ENCODE measurements at regions not wholly inside any gene's neighbourhood (a gene's known extent, or its start where the extent isn't known, plus 50 kb on each side); places are given as distances from the start of the nearest gene placed in this dataset.

DNA sequence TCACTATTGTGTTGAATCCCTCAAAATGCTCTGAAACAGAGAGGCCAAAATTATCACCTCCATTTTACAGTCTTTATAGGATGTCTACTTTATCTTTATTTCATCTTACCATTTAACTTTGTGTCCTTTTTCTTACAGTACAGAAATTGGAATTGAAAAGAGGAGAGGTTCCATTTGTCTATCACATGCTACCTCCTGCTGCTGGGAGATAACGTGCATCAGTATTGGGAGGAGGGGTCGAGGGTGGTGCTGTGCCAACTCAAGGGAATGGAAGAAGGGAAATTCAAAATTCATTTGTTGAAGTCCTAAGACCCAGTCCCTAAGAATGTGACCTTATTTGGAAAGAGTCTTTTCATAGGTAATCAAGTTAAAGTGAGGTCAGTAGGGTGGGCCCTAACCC, 85.3 kb downstream of the HHIPL2 start (continued):
- TF ChIP-seq, protein P1, sequence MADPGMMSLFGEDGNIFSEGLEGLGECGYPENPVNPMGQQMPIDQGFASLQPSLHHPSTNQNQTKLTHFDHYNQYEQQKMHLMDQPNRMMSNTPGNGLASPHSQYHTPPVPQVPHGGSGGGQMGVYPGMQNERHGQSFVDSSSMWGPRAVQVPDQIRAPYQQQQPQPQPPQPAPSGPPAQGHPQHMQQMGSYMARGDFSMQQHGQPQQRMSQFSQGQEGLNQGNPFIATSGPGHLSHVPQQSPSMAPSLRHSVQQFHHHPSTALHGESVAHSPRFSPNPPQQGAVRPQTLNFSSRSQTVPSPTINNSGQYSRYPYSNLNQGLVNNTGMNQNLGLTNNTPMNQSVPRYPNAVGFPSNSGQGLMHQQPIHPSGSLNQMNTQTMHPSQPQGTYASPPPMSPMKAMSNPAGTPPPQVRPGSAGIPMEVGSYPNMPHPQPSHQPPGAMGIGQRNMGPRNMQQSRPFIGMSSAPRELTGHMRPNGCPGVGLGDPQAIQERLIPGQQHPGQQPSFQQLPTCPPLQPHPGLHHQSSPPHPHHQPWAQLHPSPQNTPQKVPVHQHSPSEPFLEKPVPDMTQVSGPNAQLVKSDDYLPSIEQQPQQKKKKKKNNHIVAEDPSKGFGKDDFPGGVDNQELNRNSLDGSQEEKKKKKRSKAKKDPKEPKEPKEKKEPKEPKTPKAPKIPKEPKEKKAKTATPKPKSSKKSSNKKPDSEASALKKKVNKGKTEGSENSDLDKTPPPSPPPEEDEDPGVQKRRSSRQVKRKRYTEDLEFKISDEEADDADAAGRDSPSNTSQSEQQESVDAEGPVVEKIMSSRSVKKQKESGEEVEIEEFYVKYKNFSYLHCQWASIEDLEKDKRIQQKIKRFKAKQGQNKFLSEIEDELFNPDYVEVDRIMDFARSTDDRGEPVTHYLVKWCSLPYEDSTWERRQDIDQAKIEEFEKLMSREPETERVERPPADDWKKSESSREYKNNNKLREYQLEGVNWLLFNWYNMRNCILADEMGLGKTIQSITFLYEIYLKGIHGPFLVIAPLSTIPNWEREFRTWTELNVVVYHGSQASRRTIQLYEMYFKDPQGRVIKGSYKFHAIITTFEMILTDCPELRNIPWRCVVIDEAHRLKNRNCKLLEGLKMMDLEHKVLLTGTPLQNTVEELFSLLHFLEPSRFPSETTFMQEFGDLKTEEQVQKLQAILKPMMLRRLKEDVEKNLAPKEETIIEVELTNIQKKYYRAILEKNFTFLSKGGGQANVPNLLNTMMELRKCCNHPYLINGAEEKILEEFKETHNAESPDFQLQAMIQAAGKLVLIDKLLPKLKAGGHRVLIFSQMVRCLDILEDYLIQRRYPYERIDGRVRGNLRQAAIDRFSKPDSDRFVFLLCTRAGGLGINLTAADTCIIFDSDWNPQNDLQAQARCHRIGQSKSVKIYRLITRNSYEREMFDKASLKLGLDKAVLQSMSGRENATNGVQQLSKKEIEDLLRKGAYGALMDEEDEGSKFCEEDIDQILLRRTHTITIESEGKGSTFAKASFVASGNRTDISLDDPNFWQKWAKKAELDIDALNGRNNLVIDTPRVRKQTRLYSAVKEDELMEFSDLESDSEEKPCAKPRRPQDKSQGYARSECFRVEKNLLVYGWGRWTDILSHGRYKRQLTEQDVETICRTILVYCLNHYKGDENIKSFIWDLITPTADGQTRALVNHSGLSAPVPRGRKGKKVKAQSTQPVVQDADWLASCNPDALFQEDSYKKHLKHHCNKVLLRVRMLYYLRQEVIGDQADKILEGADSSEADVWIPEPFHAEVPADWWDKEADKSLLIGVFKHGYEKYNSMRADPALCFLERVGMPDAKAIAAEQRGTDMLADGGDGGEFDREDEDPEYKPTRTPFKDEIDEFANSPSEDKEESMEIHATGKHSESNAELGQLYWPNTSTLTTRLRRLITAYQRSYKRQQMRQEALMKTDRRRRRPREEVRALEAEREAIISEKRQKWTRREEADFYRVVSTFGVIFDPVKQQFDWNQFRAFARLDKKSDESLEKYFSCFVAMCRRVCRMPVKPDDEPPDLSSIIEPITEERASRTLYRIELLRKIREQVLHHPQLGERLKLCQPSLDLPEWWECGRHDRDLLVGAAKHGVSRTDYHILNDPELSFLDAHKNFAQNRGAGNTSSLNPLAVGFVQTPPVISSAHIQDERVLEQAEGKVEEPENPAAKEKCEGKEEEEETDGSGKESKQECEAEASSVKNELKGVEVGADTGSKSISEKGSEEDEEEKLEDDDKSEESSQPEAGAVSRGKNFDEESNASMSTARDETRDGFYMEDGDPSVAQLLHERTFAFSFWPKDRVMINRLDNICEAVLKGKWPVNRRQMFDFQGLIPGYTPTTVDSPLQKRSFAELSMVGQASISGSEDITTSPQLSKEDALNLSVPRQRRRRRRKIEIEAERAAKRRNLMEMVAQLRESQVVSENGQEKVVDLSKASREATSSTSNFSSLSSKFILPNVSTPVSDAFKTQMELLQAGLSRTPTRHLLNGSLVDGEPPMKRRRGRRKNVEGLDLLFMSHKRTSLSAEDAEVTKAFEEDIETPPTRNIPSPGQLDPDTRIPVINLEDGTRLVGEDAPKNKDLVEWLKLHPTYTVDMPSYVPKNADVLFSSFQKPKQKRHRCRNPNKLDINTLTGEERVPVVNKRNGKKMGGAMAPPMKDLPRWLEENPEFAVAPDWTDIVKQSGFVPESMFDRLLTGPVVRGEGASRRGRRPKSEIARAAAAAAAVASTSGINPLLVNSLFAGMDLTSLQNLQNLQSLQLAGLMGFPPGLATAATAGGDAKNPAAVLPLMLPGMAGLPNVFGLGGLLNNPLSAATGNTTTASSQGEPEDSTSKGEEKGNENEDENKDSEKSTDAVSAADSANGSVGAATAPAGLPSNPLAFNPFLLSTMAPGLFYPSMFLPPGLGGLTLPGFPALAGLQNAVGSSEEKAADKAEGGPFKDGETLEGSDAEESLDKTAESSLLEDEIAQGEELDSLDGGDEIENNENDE (IDR thresholded peaks at IDR 0.05; ENCODE audit: insufficient replicate concordance, low read length), result no peak
- TF ChIP-seq, protein P2, sequence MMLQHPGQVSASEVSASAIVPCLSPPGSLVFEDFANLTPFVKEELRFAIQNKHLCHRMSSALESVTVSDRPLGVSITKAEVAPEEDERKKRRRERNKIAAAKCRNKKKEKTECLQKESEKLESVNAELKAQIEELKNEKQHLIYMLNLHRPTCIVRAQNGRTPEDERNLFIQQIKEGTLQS (IDR thresholded peaks at IDR 0.05; ENCODE audit: insufficient read depth, low read depth, low read length), result no peak
- TF ChIP-seq SP2 (IDR thresholded peaks at IDR 0.05; ENCODE audit: low read length), result no peak
- TF ChIP-seq JUND (IDR thresholded peaks at IDR 0.05; ENCODE audit: low read length), result no peak
- no peak for TF ChIP-seq GTF2F1 (IDR thresholded peaks at IDR 0.05; ENCODE audit: borderline replicate concordance, low read depth, low read length)
- TF ChIP-seq CBX5 (IDR thresholded peaks at IDR 0.05; ENCODE audit: low read depth, low read length), result no peak
- no peak for TF ChIP-seq EP300 (IDR thresholded peaks at IDR 0.05; ENCODE audit: borderline replicate concordance in 1 of 2, low read depth in 2 of 2, low read length in 2 of 2)
- TF ChIP-seq POLR2AphosphoS5 (IDR thresholded peaks at IDR 0.05; ENCODE audit: low read depth, low read length), result no peak
- TF ChIP-seq BCL11A (IDR thresholded peaks at IDR 0.05; ENCODE audit: low read depth in 2 of 2, low read length in 2 of 2), result no peak
- TF ChIP-seq RFX5 (IDR thresholded peaks at IDR 0.05; ENCODE audit: borderline replicate concordance, low read depth, low read length), result no peak
- no peak for TF ChIP-seq BRCA1 (IDR thresholded peaks at IDR 0.05; ENCODE audit: low read depth, low read length)
- TF ChIP-seq PHF8 (conservative IDR thresholded peaks at IDR 0.05; ENCODE audit: low read depth, low read length), result no peak

All from H1 (cell line).